ENCODE measurements at regions not wholly inside any gene's neighbourhood (a gene's known extent, or its start where the extent isn't known, plus 50 kb on each side); places are given as distances from the start of the nearest gene placed in this dataset.

DNA sequence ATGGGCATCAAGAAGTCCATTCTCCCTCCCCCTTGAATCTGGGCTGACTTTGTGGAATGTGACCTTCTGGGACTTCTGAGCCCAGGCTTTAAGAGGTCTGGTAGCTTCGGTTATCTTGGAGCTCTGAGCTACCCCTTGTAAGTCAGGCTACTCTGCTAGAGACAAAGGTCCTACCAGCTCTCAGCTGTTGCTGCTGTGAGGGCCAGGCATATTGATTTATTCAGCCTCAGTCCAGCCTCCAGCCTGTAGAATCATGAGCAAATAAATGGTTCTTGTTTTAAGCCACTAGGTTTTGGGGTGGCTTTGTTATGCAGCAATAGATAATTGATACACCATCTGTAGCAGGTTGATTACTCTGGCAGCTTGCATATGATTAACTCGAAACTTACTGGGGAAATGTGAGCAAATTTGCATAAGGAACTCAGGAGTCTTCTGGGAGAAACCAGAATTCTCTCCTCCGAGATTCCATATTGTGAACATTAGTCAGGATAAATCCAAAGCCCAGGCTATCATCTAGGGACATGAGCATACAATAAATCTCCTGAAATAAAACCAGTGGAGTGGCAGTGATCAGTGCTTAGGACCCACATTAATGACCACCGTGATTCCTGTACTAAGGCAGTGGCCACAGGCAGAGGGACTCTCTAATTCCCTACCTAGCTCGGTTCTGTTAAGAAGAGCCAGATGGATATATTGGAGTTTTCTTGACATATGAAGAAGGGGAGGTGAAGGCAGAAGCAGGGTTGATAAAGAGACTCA, 336.1 kb downstream of the CDC5L start:
- TF ChIP-seq CREB1 (IDR thresholded peaks at IDR 0.05; ENCODE audit: low read depth) = no peak
- no peak for TF ChIP-seq EP300 (IDR thresholded peaks at IDR 0.05; ENCODE audit: borderline replicate concordance)
- TF ChIP-seq, protein P1, sequence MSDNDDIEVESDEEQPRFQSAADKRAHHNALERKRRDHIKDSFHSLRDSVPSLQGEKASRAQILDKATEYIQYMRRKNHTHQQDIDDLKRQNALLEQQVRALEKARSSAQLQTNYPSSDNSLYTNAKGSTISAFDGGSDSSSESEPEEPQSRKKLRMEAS (IDR thresholded peaks at IDR 0.05) = no peak
- no peak for TF ChIP-seq CEBPB (IDR thresholded peaks at IDR 0.05)
- TF ChIP-seq, protein P2, sequence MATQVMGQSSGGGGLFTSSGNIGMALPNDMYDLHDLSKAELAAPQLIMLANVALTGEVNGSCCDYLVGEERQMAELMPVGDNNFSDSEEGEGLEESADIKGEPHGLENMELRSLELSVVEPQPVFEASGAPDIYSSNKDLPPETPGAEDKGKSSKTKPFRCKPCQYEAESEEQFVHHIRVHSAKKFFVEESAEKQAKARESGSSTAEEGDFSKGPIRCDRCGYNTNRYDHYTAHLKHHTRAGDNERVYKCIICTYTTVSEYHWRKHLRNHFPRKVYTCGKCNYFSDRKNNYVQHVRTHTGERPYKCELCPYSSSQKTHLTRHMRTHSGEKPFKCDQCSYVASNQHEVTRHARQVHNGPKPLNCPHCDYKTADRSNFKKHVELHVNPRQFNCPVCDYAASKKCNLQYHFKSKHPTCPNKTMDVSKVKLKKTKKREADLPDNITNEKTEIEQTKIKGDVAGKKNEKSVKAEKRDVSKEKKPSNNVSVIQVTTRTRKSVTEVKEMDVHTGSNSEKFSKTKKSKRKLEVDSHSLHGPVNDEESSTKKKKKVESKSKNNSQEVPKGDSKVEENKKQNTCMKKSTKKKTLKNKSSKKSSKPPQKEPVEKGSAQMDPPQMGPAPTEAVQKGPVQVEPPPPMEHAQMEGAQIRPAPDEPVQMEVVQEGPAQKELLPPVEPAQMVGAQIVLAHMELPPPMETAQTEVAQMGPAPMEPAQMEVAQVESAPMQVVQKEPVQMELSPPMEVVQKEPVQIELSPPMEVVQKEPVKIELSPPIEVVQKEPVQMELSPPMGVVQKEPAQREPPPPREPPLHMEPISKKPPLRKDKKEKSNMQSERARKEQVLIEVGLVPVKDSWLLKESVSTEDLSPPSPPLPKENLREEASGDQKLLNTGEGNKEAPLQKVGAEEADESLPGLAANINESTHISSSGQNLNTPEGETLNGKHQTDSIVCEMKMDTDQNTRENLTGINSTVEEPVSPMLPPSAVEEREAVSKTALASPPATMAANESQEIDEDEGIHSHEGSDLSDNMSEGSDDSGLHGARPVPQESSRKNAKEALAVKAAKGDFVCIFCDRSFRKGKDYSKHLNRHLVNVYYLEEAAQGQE (IDR thresholded peaks at IDR 0.05; ENCODE audit: low read depth) = no peak
- no peak for TF ChIP-seq TEAD4 (IDR thresholded peaks at IDR 0.05)
- TF ChIP-seq TAF1 (IDR thresholded peaks at IDR 0.05; ENCODE audit: low read depth) = no peak
- TF ChIP-seq EGR1 (IDR thresholded peaks at IDR 0.05) = no peak
- no peak for TF ChIP-seq RAD21 (IDR thresholded peaks at IDR 0.05; ENCODE audit: low read depth)
- no peak for TF ChIP-seq USF1 (IDR thresholded peaks at IDR 0.05)
- TF ChIP-seq TCF12 (IDR thresholded peaks at IDR 0.05; ENCODE audit: low read depth) = no peak
- no peak for TF ChIP-seq FOXM1 (IDR thresholded peaks at IDR 0.05; ENCODE audit: borderline replicate concordance, low read depth)
- TF ChIP-seq YY1 (IDR thresholded peaks at IDR 0.05; ENCODE audit: low read depth) = no peak
